GM12878 (cell line): ENCODE measurements at regions not wholly inside any gene's neighbourhood (a gene's known extent, or its start where the extent isn't known, plus 50 kb on each side); places are given as distances from the start of the nearest gene placed in this dataset.

Experiments
- ATF7 ChIP-seq: fragments of 450-650 bp; IDR thresholded peaks from 2 replicates; pipeline ENCODE4 v1.6.1; 2016; ENCODE audit warnings: low read depth, mild to moderate bottlenecking
- CREB1 ChIP-seq: IDR thresholded peaks from 2 replicates; pipeline ENCODE4 v1.6.1; 2012; ENCODE audit warnings: low read depth, mild to moderate bottlenecking, inconsistent platforms
- EP300 ChIP-seq, 2 experiments: fragments of 150-350 bp in 1 of 2; IDR thresholded peaks; 2 replicates each; pipeline ENCODE4 v1.6.1; 2011 to 2012; ENCODE audit warnings: low read depth in 2 of 2, low read length in 2 of 2, borderline replicate concordance in 1 of 2, improper control_type of control experiment in 1 of 2, inconsistent platforms in 1 of 2; ENCODE audit not compliant: control insufficient read depth in 1 of 2
- FOXM1 ChIP-seq: IDR thresholded peaks from 2 replicates; pipeline ENCODE4 v1.6.1; 2012; ENCODE audit warnings: low read depth, mild to moderate bottlenecking, inconsistent platforms, low read length, moderate library complexity
- JUNB ChIP-seq: IDR thresholded peaks from 2 replicates; pipeline ENCODE4 v1.6.1; 2016; ENCODE audit warnings: antibody characterized with exemption, mild to moderate bottlenecking
- JUND ChIP-seq: IDR thresholded peaks from 2 replicates; pipeline ENCODE4 v1.6.1; 2012; ENCODE audit warnings: low read depth, mild to moderate bottlenecking, low read length, improper control_type of control experiment, moderate library complexity
- NR2C2 ChIP-seq: IDR thresholded peaks from 2 replicates; pipeline ENCODE4 v1.6.1; 2011; ENCODE audit warnings: borderline replicate concordance, low read depth; ENCODE audit not compliant: control insufficient read depth, insufficient read length
- RAD21 ChIP-seq: IDR thresholded peaks from 2 replicates; pipeline ENCODE4 v1.6.1; 2011; ENCODE audit warnings: mild to moderate bottlenecking, low read depth, low read length, moderate library complexity; ENCODE audit not compliant: insufficient read depth
- TARDBP ChIP-seq: IDR thresholded peaks from 2 replicates; pipeline ENCODE4 v1.6.1; 2016; ENCODE audit warnings: borderline replicate concordance
- YY1 ChIP-seq: IDR thresholded peaks from 2 replicates; pipeline ENCODE4 v1.6.1; 2011; ENCODE audit warnings: low read depth, mild to moderate bottlenecking, low read length
- TF ChIP-seq, protein P1 (sequence below), 3 experiments: IDR thresholded peaks in 2 of 3; conservative IDR thresholded peaks in 1 of 3; 2 replicates each; pipeline ENCODE4 v1.5.1; 2011; ENCODE audit warnings: low read depth in 3 of 3, low read length in 3 of 3, mild to moderate bottlenecking in 3 of 3, control low read depth in 2 of 3, moderate library complexity in 2 of 3, inconsistent platforms in 1 of 3, mixed read lengths in 1 of 3; ENCODE audit not compliant: control insufficient read depth in 2 of 3, insufficient read depth in 1 of 3; ENCODE audit errors: extremely low read depth in 1 of 3
- TF ChIP-seq, protein P2 (sequence below): fragments of 450-650 bp; formaldehyde crosslinking; IDR thresholded peaks from 2 replicates; pipeline ENCODE4 v1.4.0; 2020; ENCODE audit warnings: mild to moderate bottlenecking, moderate library complexity
- TF ChIP-seq, protein P3 (sequence below): IDR thresholded peaks from 2 replicates; pipeline ENCODE4 v1.6.1; 2012; ENCODE audit warnings: low read depth, low read length, improper control_type of control experiment

DNA sequence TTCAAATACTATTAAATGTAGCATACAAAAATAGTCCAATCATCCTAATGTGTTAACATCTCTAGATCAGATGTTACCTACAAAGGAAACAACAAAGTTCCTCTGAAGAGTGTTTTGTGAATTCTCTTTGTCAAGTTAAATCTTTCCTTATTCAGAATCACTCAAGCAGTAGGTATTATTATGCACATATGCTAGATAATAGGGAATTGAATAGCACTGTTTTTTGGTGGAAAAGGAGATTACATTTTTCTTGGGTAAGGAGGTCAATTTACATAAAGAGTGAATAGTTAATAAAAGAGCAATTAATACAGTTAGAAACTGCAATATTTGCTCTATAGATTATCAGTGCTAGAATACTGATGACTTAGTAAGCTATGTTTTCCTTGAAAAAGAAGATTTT is 130.7 kb downstream of the BTC start:
- TF ChIP-seq, protein P1, sequence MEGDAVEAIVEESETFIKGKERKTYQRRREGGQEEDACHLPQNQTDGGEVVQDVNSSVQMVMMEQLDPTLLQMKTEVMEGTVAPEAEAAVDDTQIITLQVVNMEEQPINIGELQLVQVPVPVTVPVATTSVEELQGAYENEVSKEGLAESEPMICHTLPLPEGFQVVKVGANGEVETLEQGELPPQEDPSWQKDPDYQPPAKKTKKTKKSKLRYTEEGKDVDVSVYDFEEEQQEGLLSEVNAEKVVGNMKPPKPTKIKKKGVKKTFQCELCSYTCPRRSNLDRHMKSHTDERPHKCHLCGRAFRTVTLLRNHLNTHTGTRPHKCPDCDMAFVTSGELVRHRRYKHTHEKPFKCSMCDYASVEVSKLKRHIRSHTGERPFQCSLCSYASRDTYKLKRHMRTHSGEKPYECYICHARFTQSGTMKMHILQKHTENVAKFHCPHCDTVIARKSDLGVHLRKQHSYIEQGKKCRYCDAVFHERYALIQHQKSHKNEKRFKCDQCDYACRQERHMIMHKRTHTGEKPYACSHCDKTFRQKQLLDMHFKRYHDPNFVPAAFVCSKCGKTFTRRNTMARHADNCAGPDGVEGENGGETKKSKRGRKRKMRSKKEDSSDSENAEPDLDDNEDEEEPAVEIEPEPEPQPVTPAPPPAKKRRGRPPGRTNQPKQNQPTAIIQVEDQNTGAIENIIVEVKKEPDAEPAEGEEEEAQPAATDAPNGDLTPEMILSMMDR (IDR thresholded peaks at IDR 0.05 in 2 of 3, conservative IDR thresholded peaks at IDR 0.05 in 1 of 3; ENCODE audit: control insufficient read depth in 2 of 3, extremely low read depth in 1 of 3, insufficient read depth in 1 of 3, low read depth in 3 of 3, low read length in 3 of 3), result no peak
- TF ChIP-seq JUNB (no peak), YY1 (no peak), ATF7 (no peak), CREB1 (no peak), FOXM1 (no peak), NR2C2 (no peak), JUND (no peak), RAD21 (no peak), EP300 (IDR thresholded peaks at IDR 0.05; ENCODE audit: borderline replicate concordance in 1 of 2, control insufficient read depth in 1 of 2, low read depth in 2 of 2, low read length in 2 of 2) (no peak), TARDBP (no peak)
- TF ChIP-seq, protein P2, sequence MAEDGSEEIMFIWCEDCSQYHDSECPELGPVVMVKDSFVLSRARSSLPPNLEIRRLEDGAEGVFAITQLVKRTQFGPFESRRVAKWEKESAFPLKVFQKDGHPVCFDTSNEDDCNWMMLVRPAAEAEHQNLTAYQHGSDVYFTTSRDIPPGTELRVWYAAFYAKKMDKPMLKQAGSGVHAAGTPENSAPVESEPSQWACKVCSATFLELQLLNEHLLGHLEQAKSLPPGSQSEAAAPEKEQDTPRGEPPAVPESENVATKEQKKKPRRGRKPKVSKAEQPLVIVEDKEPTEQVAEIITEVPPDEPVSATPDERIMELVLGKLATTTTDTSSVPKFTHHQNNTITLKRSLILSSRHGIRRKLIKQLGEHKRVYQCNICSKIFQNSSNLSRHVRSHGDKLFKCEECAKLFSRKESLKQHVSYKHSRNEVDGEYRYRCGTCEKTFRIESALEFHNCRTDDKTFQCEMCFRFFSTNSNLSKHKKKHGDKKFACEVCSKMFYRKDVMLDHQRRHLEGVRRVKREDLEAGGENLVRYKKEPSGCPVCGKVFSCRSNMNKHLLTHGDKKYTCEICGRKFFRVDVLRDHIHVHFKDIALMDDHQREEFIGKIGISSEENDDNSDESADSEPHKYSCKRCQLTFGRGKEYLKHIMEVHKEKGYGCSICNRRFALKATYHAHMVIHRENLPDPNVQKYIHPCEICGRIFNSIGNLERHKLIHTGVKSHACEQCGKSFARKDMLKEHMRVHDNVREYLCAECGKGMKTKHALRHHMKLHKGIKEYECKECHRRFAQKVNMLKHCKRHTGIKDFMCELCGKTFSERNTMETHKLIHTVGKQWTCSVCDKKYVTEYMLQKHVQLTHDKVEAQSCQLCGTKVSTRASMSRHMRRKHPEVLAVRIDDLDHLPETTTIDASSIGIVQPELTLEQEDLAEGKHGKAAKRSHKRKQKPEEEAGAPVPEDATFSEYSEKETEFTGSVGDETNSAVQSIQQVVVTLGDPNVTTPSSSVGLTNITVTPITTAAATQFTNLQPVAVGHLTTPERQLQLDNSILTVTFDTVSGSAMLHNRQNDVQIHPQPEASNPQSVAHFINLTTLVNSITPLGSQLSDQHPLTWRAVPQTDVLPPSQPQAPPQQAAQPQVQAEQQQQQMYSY (CRISPR knock-in tag), result no peak
- TF ChIP-seq, protein P3, sequence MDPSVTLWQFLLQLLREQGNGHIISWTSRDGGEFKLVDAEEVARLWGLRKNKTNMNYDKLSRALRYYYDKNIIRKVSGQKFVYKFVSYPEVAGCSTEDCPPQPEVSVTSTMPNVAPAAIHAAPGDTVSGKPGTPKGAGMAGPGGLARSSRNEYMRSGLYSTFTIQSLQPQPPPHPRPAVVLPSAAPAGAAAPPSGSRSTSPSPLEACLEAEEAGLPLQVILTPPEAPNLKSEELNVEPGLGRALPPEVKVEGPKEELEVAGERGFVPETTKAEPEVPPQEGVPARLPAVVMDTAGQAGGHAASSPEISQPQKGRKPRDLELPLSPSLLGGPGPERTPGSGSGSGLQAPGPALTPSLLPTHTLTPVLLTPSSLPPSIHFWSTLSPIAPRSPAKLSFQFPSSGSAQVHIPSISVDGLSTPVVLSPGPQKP, result no peak
